Lung (tissue), 11 donors: ENCODE measurements at regions not wholly inside any gene's neighbourhood (a gene's known extent, or its start where the extent isn't known, plus 50 kb on each side); places are given as distances from the start of the nearest gene placed in this dataset.

ENCODE experiments used
- ATAC-seq: fragments of 200-7000 bp; cut with Tn5 transposase; one replicate; pipeline ENCODE4 v1.9.1; 2020; ENCODE audit warnings: moderate number of reproducible peaks; ENCODE audit not compliant: insufficient read depth, low FRiP score
- DNase-seq, 3 donors: peaks; one replicate each; pipeline ENCODE4 v3.0.0-alpha.2; 2013 to 2017
- H3K27ac ChIP-seq, 2 donors: one replicate each; pipeline ENCODE4 v1.5.1; 2013; ENCODE audit warnings: mild to moderate bottlenecking in 2 of 2, moderate library complexity in 2 of 2, control low read depth in 1 of 2, inconsistent platforms in 1 of 2, low read depth in 1 of 2, low read length in 1 of 2
- H3K27me3 ChIP-seq, 3 donors: one replicate each; pipeline ENCODE4 v1.5.1; 2013; ENCODE audit warnings: low read length in 2 of 3; ENCODE audit not compliant: control insufficient read depth in 3 of 3, insufficient read depth in 3 of 3
- H3K36me3 ChIP-seq, 4 donors: one replicate each; pipeline ENCODE4 v1.5.1; 2013; ENCODE audit warnings: low read length in 4 of 4, mild to moderate bottlenecking in 1 of 4, moderate library complexity in 1 of 4; ENCODE audit not compliant: control insufficient read depth in 4 of 4, insufficient read depth in 4 of 4
- H3K4me1 ChIP-seq, 5 donors: one replicate each; pipeline ENCODE4 v1.5.1; 2013; ENCODE audit warnings: low read length in 5 of 5, mild to moderate bottlenecking in 2 of 5, moderate library complexity in 1 of 5; ENCODE audit not compliant: control insufficient read depth in 5 of 5, insufficient read depth in 5 of 5
- H3K4me3 ChIP-seq: one replicate; pipeline ENCODE4 v1.5.1; 2013; ENCODE audit warnings: mild to moderate bottlenecking, control low read depth, moderate library complexity
- H3K9ac ChIP-seq, 2 donors: one replicate each; pipeline ENCODE4 v1.5.1; 2013; ENCODE audit warnings: low read length in 2 of 2, control low read depth in 1 of 2; ENCODE audit not compliant: insufficient read depth in 1 of 2
- H3K9me3 ChIP-seq, 4 donors: one replicate each; pipeline ENCODE4 v1.5.1; 2013; ENCODE audit warnings: low read length in 3 of 4, mild to moderate bottlenecking in 1 of 4, moderate library complexity in 1 of 4; ENCODE audit not compliant: control insufficient read depth in 4 of 4, insufficient read depth in 3 of 4
- CTCF ChIP-seq: IDR thresholded peaks from 2 replicates; pipeline ENCODE4 v1.5.1; 2012; ENCODE audit warnings: mild to moderate bottlenecking; ENCODE audit errors: control extremely low read depth, extremely low read depth
- WGBS, 2 donors: extraction: QIAGEN DNeasy Blood & Tissue Kit; methylation state at CpG; one replicate each; pipeline ENCODE4 v1.1.7; 2013; 5-methylcytosine and 5-hydroxymethylcytosine counted together
- donor health status: control.
- donor health status: control.
- donor health status: Bipolar disorder and iron deficiency.
- donor health status: healthy.
- donor health status: DM: yes; HTN: yes; CAD: no.

GRCh38 chr2:143955401-143956065 lies 564.4 kb downstream of the ZEB2 start:
- no peak overlapping the region for H3K27ac ChIP-seq
- H3K36me3 ChIP-seq = peaks cover 0 to 2% (median 0%) of the 10 kb centered on the region in 4 donors
- DNase-seq = peak; percentile 55 to 84 (median 83)
- peaks cover 0 to 60% (median 4%) of the 10 kb centered on the region in 5 donors for H3K4me1 ChIP-seq
- 80 to 100% methylated on average over 2 of the region's 2 CpGs for WGBS, 2 donors
- no peak for TF ChIP-seq CTCF
- no peaks in the 10 kb centered on the region for H3K9me3 ChIP-seq
- no peak for ATAC-seq
- no peak overlapping the region for H3K4me3 ChIP-seq
- H3K9ac ChIP-seq = no peak overlapping the region
- no peaks in the 10 kb centered on the region for H3K27me3 ChIP-seq

GRCh38 chr2:143954844-143955243 lies 565.1 kb downstream of the ZEB2 start:
- no peak overlapping the region for H3K4me3 ChIP-seq
- ATAC-seq (no peak), DNase-seq (peak in 2 of 3 donors; percentile 30 to 43)
- H3K36me3 ChIP-seq = peaks cover 0 to 2% (median 0%) of the 10 kb centered on the region in 4 donors
- no peak overlapping the region for H3K27ac ChIP-seq
- 90 to 91% methylated on average over 2 of the region's 2 CpGs for WGBS, 2 donors
- H3K27me3 ChIP-seq = no peaks in the 10 kb centered on the region
- TF ChIP-seq CTCF = no peak
- no peaks in the 10 kb centered on the region for H3K9me3 ChIP-seq
- peaks cover 0 to 67% (median 4%) of the 10 kb centered on the region in 5 donors for H3K4me1 ChIP-seq
- H3K9ac ChIP-seq = no peak overlapping the region

GRCh38 chr2:143954186-143954585 lies 565.7 kb downstream of the ZEB2 start:
- peak in 1 of 3 donors; percentile 49 for DNase-seq
- no peaks in the 10 kb centered on the region for H3K9me3 ChIP-seq
- 78 to 84% methylated on average over 4 of the region's 4 CpGs for WGBS, 2 donors
- TF ChIP-seq CTCF = no peak
- no peak overlapping the region for H3K27ac ChIP-seq
- no peak for ATAC-seq
- H3K36me3 ChIP-seq = peaks cover 0 to 2% (median 0%) of the 10 kb centered on the region in 4 donors
- H3K27me3 ChIP-seq = no peaks in the 10 kb centered on the region
- peak overlapping the region in 1 of 2 donors; percentile 78 for H3K9ac ChIP-seq
- peaks cover 0 to 74% (median 4%) of the 10 kb centered on the region in 5 donors for H3K4me1 ChIP-seq
- no peak overlapping the region for H3K4me3 ChIP-seq
